Activated CD4-positive, alpha-beta T cell treated with anti-CD3 and anti-CD28 coated beads for 1 hour (primary cell): ENCODE measurements at regions not wholly inside any gene's neighbourhood (a gene's known extent, or its start where the extent isn't known, plus 50 kb on each side); places are given as distances from the start of the nearest gene placed in this dataset.
"Not testable (repeated sequence)": the region's sequence is repeated elsewhere in the genome, so short reads cannot be mapped to it uniquely, and the experiment has no call there.

ENCODE experiments used
- DNase-seq: peaks from one replicate; pipeline ENCODE4 v3.0.0-alpha.2; 2020

GRCh38 chr16:72654535-72654934 lies 393.4 kb downstream of the ZFHX3 start:
- DNase-seq: no peak

GRCh38 chr16:72649254-72649944 lies 398.5 kb downstream of the ZFHX3 start:
- DNase-seq: no peak

GRCh38 chr16:72646615-72647014 lies 401.3 kb downstream of the ZFHX3 start:
- DNase-seq: no peak

GRCh38 chr16:72645538-72645937 lies 402.4 kb downstream of the ZFHX3 start:
- no peak for DNase-seq

- DNase-seq: no peak
Measured at GRCh38 chr16:72644911-72645310, 403.0 kb downstream of the ZFHX3 start.

- DNase-seq: no peak
Measured at GRCh38 chr16:72639494-72639893, 408.4 kb downstream of the ZFHX3 start.

GRCh38 chr16:72637306-72637705 lies 410.6 kb downstream of the ZFHX3 start:
- DNase-seq: no peak

- no peak for DNase-seq
Measured at GRCh38 chr16:72635694-72636093, 412.2 kb downstream of the ZFHX3 start.

- DNase-seq: no peak
Measured at GRCh38 chr16:72635104-72635503, 412.8 kb downstream of the ZFHX3 start.

GRCh38 chr16:72627182-72627896 lies 420.6 kb downstream of the ZFHX3 start:
- DNase-seq: not testable (repeated sequence)

- no peak for DNase-seq
Measured at GRCh38 chr16:72626623-72627022, 421.3 kb downstream of the ZFHX3 start.

- DNase-seq: no peak
Measured at GRCh38 chr16:72621651-72622050, 426.3 kb downstream of the ZFHX3 start.

GRCh38 chr16:72620853-72621252 lies 427.1 kb downstream of the ZFHX3 start:
- DNase-seq: no peak

GRCh38 chr16:72620348-72620747 lies 427.6 kb downstream of the ZFHX3 start:
- DNase-seq: no peak

- no peak for DNase-seq
Measured at GRCh38 chr16:72615856-72616255, 432.1 kb downstream of the ZFHX3 start.

GRCh38 chr16:72612718-72613117 lies 435.2 kb downstream of the ZFHX3 start:
- no peak for DNase-seq

- no peak for DNase-seq
Measured at GRCh38 chr16:72612256-72612655, 435.7 kb downstream of the ZFHX3 start.

GRCh38 chr16:72609933-72610332 lies 438.0 kb upstream of the PMFBP1 start:
- DNase-seq: no peak

GRCh38 chr16:72609066-72609465 lies 437.1 kb upstream of the PMFBP1 start:
- DNase-seq: no peak

- DNase-seq: no peak
Measured at GRCh38 chr16:72604375-72604774, 432.4 kb upstream of the PMFBP1 start.

- no peak for DNase-seq
Measured at GRCh38 chr16:72602499-72602898, 430.5 kb upstream of the PMFBP1 start.

- no peak for DNase-seq
Measured at GRCh38 chr16:72598696-72599095, 426.7 kb upstream of the PMFBP1 start.

GRCh38 chr16:72597938-72598337 lies 426.0 kb upstream of the PMFBP1 start:
- no peak for DNase-seq

GRCh38 chr16:72596373-72596772 lies 424.4 kb upstream of the PMFBP1 start:
- no peak for DNase-seq
